ENCODE measurements at regions not wholly inside any gene's neighbourhood (a gene's known extent, or its start where the extent isn't known, plus 50 kb on each side); places are given as distances from the start of the nearest gene placed in this dataset.

DNA sequence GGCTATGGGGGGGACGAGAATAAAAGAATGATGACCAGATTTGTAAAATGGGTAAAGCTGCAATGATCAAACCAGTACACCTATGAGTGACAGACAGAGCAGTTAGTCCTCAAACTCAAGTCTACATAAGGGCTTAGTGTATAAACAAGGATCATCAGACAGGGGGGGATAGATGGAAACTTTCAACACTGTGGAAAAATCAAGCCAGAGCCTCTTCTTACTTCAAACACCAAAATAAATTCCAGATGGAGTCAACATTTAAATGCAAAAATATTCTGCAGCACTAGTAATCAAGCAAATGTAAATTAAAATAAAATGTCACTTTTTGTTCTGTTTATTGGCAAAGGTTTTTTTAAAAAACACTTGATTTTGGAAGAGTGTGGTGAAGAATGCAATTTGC lies 205.9 kb upstream of the RGMA start:
- DNase-seq, result no peak

- no peak for DNase-seq
Measured at GRCh38 chr15:93294066-93294465, 205.1 kb upstream of the RGMA start.

GRCh38 chr15:93291380-93291779 lies 202.4 kb upstream of the RGMA start:
- no peak for DNase-seq

- no peak for DNase-seq
Measured at GRCh38 chr15:93290618-93290946, 201.6 kb upstream of the RGMA start.

DNA sequence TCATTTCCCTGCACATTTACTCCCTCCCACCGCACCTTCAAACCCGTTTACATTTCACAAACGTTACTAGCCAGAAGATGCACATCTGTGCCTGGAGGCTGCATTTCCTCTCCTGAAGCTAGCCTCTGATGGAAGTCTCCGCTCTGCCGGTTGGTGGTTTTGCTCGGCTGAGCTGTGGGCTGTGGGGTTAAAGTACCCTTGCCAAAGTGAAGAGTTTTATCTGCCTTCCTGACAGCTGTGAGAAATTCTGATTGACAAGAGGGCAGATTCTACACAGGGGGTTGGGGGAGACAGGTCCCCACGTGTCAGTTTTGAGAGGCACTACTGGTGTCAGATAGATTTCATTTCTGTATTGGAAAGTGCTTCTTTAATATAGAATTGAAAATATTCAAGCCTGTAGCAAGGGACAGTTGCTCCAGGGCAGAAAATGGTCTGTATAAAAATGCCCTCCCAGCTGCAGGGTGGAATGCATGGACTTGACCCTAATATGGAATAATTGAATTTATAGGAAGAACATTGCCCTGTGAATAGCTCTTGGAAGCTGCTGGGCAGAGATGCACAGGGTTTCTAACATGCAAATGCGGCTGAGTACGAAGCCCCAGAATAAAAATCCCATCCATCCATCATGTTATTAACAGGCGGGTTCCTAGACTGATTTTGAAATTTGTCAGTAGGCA lies 201.1 kb upstream of the RGMA start:
- DNase-seq, result no peak

- no peak for DNase-seq
Measured at GRCh38 chr15:93288728-93289294, 199.8 kb upstream of the RGMA start.

DNA sequence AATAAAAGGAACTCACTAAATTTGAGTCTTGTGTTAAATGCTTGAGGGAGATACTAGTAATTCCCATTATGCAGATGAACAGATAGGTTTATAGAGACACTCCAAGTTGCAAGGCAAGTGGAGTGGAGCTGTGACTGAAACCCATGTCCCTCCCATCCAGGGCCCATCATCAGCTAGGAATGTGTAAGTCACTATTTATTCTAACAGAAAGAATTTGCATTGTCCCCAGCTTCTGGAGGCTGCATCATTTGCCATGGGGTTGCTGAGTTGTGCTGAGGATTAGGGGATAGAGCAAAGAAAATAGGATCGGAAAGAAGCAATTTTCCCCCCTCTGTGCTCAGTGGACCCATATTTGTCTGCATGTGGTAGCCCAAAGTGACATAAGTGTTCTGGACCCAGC lies 197.4 kb upstream of the RGMA start:
- DNase-seq, result no peak

DNA sequence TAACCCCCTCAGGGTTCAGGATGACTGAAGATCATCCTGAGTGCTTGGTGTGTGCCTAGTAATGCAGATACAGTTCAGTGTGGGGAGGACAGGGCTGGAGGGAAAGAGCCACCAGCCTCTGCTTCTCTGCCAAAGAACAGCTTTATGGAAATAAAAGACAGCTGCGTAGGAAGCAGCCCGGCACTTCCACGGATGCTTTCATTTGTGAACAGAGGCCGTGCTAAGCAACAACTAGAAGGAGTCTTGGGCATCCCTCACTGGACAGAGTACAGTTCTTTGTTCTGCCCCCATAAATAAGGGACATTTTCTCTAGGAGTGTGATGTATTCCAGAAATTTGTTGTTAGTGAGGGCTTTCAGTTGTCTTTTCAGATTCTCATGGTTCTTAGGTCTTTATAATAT lies 194.8 kb upstream of the RGMA start:
- no peak for DNase-seq

GRCh38 chr15:93282808-93283207 lies 193.8 kb upstream of the RGMA start:
- DNase-seq, result no peak

DNA sequence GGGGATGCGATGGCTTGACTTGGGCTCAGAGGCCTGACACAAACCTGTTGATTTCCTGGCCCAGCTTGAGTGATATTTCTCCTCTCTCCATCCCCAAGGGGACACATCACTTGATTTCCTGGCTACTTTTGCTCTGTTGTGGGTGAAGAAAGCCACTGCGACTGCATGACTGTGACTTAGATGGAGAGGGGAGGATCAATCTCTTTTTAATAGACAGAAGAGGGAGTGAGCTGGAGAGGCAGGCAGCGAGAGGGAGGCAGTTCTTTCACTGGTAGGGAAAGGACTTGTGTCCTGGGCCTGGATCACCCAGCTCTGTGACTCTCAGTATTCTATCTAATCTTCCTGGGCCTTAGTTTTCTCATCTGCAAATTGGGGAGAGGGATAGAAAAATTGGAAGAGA lies 189.8 kb upstream of the RGMA start:
- no peak for DNase-seq

DNA sequence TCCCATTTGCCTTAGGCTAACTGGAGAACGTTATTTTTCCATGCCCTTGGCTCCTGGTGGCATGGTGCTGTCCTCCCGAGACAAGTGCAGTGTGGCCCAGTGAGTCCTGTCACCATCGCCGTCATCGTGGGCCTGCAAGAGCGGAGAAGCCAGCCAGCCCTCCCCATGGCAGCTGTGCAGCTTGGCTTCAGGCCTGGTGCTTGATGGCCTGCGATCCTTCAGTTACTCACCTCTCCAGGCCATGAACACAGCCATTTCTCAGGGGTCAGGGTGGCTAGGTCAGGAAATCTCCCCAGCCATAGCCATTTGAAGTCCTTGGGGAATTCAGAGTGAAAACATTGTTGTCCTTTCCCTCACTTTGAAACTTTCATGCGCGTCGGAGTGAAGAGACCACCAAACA lies 189.0 kb upstream of the RGMA start:
- DNase-seq, result no peak

GRCh38 chr15:93274257-93274656 lies 185.2 kb upstream of the RGMA start:
- DNase-seq, result no peak

GRCh38 chr15:93271871-93272270 lies 182.9 kb upstream of the RGMA start:
- DNase-seq, result no peak

GRCh38 chr15:93270937-93271467 lies 182.0 kb upstream of the RGMA start:
- DNase-seq, result no peak

- no peak for DNase-seq
Measured at GRCh38 chr15:93268066-93268465, 179.1 kb upstream of the RGMA start.

DNA sequence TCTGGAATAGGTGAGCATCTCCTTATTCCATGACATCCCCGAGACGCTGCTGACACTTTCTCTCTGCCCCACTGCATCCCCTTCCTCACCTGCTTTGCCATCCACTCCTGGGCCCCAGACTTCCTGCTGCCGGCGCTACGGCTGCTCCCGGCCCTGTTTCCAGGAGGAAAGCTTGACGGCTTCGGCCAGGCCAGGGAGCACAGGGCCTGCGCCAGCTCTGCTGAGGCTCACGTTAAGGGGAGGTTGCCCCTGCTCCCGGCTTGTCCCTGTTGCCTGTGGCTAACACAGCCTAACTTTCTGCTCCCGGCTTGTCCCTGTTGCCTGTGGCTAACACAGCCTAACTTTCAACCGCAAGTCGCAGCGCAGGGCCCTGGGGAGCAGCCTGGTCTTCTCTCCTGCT lies 177.3 kb upstream of the RGMA start:
- DNase-seq, result no peak

DNA sequence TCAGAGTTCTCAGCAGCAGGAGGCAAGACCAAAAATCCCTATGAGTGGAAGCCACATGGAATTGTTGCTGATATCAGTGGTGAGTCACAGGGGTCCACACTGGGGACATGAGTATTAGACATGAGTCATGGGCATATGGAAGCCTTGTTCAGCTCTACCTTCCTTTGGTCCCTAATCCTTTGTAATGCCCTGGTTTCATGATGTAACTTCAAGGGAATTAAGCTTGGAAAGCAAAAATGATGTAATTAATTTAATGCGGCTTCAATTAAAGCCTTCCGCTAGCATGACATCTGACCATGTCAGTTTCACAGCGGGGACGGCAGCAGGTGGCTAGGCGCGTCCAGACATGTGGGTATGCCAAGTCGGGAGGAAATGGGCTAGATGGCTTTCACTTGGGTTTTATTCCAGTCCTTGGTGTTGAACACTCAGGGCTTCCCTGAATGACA lies 176.1 kb upstream of the RGMA start:
- DNase-seq, result no peak

DNA sequence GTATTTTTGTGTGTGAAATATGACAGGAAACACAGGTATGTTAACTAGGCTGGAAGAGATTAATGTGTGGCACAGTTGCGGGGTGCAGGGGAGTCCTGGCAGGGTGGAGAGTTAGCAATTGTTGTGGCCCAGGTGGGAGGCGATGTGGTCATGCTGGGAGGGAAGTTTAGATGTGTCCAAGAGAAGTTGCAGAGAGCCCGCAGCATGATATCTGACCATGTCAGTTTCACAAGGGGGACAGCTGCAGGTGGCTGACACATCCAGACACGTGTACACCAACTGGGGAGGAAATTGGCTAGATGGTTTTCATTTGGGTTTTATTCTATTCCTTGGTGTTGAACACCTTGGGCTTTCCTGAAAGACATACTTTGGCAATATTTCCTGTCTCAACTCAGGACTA lies 172.8 kb upstream of the RGMA start:
- DNase-seq, result no peak

DNA sequence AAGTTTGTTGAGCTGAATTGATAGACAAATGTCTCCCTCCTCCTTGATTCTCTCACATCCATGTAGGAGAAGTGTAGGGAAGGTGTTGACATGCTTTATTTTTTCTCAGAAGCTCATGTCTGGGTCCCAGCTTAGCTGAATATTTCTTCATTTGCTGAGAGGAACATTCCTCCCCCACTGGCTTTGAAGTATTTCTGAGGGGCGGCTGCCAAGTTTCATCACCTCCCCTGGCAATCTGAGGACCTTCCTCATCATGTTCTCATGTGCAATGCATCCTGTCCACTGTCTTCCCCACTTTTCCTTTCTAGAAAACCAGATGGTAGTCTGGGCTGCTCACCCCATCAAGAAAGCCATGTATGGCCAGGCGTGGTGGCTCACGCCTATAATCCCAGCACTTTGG lies 168.9 kb upstream of the RGMA start:
- DNase-seq, result no peak

GRCh38 chr15:93253681-93254080 lies 164.7 kb upstream of the RGMA start:
- DNase-seq, result no peak

- no peak for DNase-seq
Measured at GRCh38 chr15:93252780-93253179, 163.8 kb upstream of the RGMA start.

- DNase-seq, result no peak
Measured at GRCh38 chr15:93250950-93251349, 161.9 kb upstream of the RGMA start.

DNA sequence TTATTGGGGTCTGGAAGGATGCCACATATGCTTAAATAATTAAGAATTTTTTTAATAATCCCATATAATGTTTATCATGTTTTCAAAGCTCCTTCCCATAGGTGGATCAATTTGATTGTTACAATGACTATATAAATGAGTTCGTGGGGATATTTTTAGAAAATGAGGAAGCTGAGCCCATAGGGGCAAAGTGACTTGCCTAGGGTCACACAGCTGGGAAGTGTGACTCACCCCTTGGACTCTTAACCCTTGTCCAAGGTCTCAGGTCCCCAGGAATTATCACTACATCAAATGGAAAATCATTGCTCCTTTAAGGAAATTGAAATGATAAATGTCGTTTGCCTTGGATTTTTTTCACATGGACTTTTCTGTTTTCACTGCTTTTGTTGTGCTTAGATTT lies 161.2 kb upstream of the RGMA start:
- DNase-seq, result no peak

DNA sequence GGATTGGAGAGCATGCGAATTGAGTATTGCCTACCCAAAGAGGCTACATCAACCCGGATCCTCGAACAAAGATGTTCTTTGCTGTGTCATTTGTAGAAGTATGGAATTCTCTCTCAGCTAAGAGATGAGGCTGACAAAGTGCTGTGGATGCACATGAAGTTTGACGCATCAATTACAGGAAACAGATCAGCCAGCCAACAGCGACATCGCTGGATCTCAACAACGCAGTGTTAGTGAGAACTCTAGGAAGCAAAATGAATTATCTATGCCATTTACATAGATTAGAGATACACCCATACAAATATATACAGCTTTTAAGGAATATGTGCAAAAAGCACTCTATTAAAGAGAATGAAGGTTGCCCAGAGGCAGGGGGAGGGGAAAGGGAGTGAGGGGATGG lies 160.6 kb upstream of the RGMA start:
- no peak for DNase-seq

GRCh38 chr15:93247466-93248121 lies 158.6 kb upstream of the RGMA start:
- no peak for DNase-seq

Data from CD4-positive, alpha-beta T cell treated with Interleukin-17A for 1 hour (primary cell).